Calu3 (cell line): ENCODE measurements at regions not wholly inside any gene's neighbourhood (a gene's known extent, or its start where the extent isn't known, plus 50 kb on each side); places are given as distances from the start of the nearest gene placed in this dataset.

Experiments used
- BruUV-seq: library from RNA; stranded (reverse); fragments of 400-500 nt; replicated peaks from 2 replicates; lab custom pipeline; 2021; lab: Mats Ljungman, UMichigan
- CTCF ChIA-PET: fragments of 300-600 bp; sonication (Branson Sonifier 250); formaldehyde crosslinking; loops from one replicate; lab custom pipeline; 2022; ENCODE audit warnings: antibody characterized with exemption; lab: Charles Lee
- DNase-seq: peaks from one replicate; pipeline ENCODE4 v3.0.0; 2022
- H3K27ac Mint-ChIP-seq: one replicate; pipeline ENCODE4 v1.8.0; 2022; ENCODE audit warnings: mixed read lengths; ENCODE audit not compliant: unreplicated experiment
- H3K27me3 Mint-ChIP-seq: one replicate; pipeline ENCODE4 v1.8.0; 2022; ENCODE audit warnings: mixed read lengths; ENCODE audit not compliant: unreplicated experiment
- H3K36me3 Mint-ChIP-seq: one replicate; pipeline ENCODE4 v1.8.0; 2022; ENCODE audit warnings: mild to moderate bottlenecking, moderate library complexity, mixed read lengths; ENCODE audit not compliant: insufficient read depth, unreplicated experiment
- H3K4me1 Mint-ChIP-seq: one replicate; pipeline ENCODE4 v1.8.0; 2022; ENCODE audit warnings: mild to moderate bottlenecking, low read depth, mixed read lengths; ENCODE audit not compliant: unreplicated experiment
- H3K4me3 Mint-ChIP-seq: one replicate; pipeline ENCODE4 v1.8.0; 2022; ENCODE audit warnings: mild to moderate bottlenecking, low read depth, moderate library complexity, mixed read lengths; ENCODE audit not compliant: unreplicated experiment
- H3K9me3 Mint-ChIP-seq: one replicate; pipeline ENCODE4 v1.8.0; 2022; ENCODE audit warnings: low read depth, mixed read lengths; ENCODE audit not compliant: unreplicated experiment
- intact Hi-C: fragments of 100-400 bp; cut with micrococcal nuclease; formaldehyde crosslinking; loops from one replicate; pipeline ENCODE4 v1.10.0; 2022; ENCODE audit not compliant: unreplicated experiment
- TF ChIP-seq, protein P1 (sequence below): fragments of 200-600 bp; IDR thresholded peaks from one replicate; pipeline ENCODE4 v1.8.0; 2022; ENCODE audit warnings: antibody characterized with exemption; ENCODE audit not compliant: unreplicated experiment

DNA sequence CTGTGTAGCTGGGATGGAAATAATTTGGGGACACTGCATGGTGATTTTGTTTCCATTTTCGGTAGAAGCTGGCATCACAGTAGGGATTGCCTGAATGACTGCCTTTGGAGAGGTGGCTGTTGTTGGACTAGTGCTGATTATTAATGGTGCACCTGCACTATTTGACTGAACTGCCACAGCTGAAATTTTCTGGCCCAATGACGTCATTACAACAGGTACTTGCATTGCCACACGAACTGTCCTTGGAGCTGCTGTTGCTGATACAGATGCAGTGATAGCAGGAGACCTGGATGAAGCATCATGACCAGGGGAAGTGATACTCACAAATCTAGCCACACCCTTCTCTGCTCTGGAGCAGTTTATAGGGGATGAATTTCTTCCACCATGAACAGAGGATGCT lies 95.6 kb upstream of the FOXC1 start:
- H3K9me3 Mint-ChIP-seq: no peaks in the 10 kb centered on the region
- DNase-seq: no peak
- H3K4me3 Mint-ChIP-seq: no peak overlapping the region
- no TSS peak for BruUV-seq
- TF ChIP-seq, protein P1, sequence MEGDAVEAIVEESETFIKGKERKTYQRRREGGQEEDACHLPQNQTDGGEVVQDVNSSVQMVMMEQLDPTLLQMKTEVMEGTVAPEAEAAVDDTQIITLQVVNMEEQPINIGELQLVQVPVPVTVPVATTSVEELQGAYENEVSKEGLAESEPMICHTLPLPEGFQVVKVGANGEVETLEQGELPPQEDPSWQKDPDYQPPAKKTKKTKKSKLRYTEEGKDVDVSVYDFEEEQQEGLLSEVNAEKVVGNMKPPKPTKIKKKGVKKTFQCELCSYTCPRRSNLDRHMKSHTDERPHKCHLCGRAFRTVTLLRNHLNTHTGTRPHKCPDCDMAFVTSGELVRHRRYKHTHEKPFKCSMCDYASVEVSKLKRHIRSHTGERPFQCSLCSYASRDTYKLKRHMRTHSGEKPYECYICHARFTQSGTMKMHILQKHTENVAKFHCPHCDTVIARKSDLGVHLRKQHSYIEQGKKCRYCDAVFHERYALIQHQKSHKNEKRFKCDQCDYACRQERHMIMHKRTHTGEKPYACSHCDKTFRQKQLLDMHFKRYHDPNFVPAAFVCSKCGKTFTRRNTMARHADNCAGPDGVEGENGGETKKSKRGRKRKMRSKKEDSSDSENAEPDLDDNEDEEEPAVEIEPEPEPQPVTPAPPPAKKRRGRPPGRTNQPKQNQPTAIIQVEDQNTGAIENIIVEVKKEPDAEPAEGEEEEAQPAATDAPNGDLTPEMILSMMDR: no peak
- H3K27ac Mint-ChIP-seq: no peak overlapping the region
- H3K36me3 Mint-ChIP-seq: no peaks in the 10 kb centered on the region
- CTCF ChIA-PET: interaction anchor here (0.7 kb wide), 1 partner anchor 10 kb away, joined by 3 read pairs; no protein-coding TSS in a partner anchor
- intact Hi-C loops: no loop called here
- H3K27me3 Mint-ChIP-seq: peaks cover 59% of the 10 kb centered on the region
- no peaks in the 10 kb centered on the region for H3K4me1 Mint-ChIP-seq

DNA sequence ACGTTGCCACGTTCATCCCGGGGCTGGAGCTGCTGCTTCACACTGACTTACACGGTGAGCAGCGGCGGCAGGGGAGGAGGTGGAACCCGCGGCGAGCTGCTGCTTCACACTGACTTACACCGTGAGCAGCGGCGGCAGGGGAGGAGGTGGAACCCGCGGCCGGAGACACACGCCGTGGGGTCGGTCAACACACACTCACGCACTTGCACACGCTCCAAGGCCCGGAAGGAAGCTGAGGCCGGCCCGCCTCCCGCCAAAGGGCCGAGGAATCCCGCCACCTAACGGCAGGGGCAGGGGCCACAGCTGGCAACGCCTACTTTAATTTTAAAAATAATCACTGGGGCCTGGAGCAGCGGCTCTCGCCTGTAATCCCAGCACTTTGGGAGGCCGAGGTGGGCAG lies 94.4 kb upstream of the FOXC1 start:
- Mint-ChIP-seq H3K27ac (no peak overlapping the region), H3K36me3 (no peaks in the 10 kb centered on the region), H3K27me3 (peaks cover 71% of the 10 kb centered on the region), H3K9me3 (no peaks in the 10 kb centered on the region), H3K4me3 (no peak overlapping the region), H3K4me1 (no peaks in the 10 kb centered on the region)
- CTCF ChIA-PET: no interaction called here
- intact Hi-C loops: no loop called here
- DNase-seq: no peak
- no TSS peak for BruUV-seq
- TF ChIP-seq, protein P1: no peak

DNA sequence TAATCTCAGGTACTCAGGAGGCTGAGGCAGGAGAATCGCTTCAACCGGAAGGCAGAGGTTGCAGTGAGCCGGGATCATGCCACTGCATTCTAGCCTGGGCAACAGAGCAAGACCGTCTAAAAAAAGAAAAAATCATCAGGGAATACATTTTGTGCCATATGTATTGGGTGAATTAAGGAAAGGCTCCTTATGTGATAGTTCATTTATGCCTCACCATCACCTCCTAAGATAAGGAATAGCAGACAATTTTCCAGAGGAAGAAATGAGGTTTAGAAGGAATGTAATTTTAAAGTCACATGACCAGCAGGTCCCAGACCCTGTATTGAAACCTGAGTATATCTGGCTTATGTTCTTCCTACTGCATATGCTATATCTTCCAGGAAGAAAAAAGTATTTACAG lies 93.9 kb upstream of the FOXC1 start:
- H3K27ac Mint-ChIP-seq: no peak overlapping the region
- peaks cover 76% of the 10 kb centered on the region for H3K27me3 Mint-ChIP-seq
- no peaks in the 10 kb centered on the region for H3K4me1 Mint-ChIP-seq
- intact Hi-C loops: no loop called here
- no peak for DNase-seq
- TF ChIP-seq, protein P1: no peak
- BruUV-seq: no TSS peak
- no peaks in the 10 kb centered on the region for H3K9me3 Mint-ChIP-seq
- no peak overlapping the region for H3K4me3 Mint-ChIP-seq
- no peaks in the 10 kb centered on the region for H3K36me3 Mint-ChIP-seq
- CTCF ChIA-PET: no interaction called here

DNA sequence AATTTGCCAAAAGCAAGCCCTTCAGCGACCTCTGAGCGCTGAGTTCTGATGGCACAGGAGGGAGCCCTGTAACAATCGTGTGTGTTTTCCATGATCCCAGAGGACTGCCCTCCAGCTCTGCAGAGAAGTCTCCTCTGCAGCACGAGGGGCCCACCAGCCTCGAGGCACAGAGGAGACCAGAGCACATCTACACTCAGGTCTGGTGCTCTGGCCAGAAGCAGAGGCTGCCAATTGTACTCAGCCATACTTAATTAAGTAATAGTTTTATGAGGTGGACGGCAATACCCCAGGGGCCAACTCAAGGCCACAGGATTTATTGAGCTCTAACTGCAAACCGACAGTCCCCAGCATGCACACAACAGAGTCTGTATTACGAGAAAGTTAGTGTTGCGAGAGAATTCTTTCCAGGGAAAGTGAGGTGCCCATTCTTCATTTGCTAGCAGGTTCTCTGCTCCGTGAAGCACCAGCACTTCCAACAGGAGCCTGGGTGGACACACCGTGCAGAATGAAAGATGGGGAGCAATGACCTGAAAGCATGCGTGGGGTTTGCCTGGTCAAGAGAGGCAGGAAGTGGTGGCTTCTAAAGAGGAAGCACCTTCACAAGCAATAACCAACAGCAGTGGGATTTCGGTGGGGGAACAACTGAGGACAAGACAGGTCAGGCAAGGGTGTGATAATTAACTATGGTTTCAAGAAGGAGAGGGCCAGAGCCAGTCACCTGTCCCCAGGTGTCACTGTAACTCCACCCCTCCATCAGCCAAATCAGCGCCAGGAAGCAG lies 92.8 kb upstream of the FOXC1 start:
- no peak overlapping the region for H3K27ac Mint-ChIP-seq
- no peaks in the 10 kb centered on the region for H3K36me3 Mint-ChIP-seq
- CTCF ChIA-PET: no interaction called here
- no peak overlapping the region for H3K4me3 Mint-ChIP-seq
- H3K27me3 Mint-ChIP-seq: peaks cover 77% of the 10 kb centered on the region
- no TSS peak for BruUV-seq
- no peaks in the 10 kb centered on the region for H3K9me3 Mint-ChIP-seq
- TF ChIP-seq, protein P1: no peak
- intact Hi-C loops: no loop called here
- no peak for DNase-seq
- H3K4me1 Mint-ChIP-seq: no peaks in the 10 kb centered on the region
